Upper lobe of left lung (tissue), 6 donors: ENCODE measurements at regions not wholly inside any gene's neighbourhood (a gene's known extent, or its start where the extent isn't known, plus 50 kb on each side); places are given as distances from the start of the nearest gene placed in this dataset.
"Not testable (repeated sequence)": the region's sequence is repeated elsewhere in the genome, so short reads cannot be mapped to it uniquely, and the experiment has no call there.

Experiments used
- ATAC-seq, 2 donors: fragments of 200-7000 bp; cut with Tn5 transposase; one replicate each; pipeline ENCODE4 v1.9.1; 2022; ENCODE audit warnings: mild to moderate bottlenecking in 2 of 2, moderate library complexity in 2 of 2; ENCODE audit not compliant: low FRiP score in 2 of 2
- DNase-seq, 2 donors: peaks; one replicate each; pipeline ENCODE4 v3.0.0-alpha.2; 2019 to 2020
- H3K27ac ChIP-seq, 4 donors: fragments of 200-600 bp; sonication (generic); one replicate each; pipeline ENCODE4 v1.5.1; 2016 to 2019
- H3K27me3 ChIP-seq, 4 donors: fragments of 200-600 bp; sonication (generic); one replicate each; pipeline ENCODE4 v1.5.1; 2017 to 2019
- H3K36me3 ChIP-seq, 4 donors: fragments of 200-600 bp; sonication (generic); one replicate each; pipeline ENCODE4 v1.5.1; 2016 to 2019
- H3K4me1 ChIP-seq, 4 donors: fragments of 200-600 bp; sonication (generic); one replicate each; pipeline ENCODE4 v1.5.1; 2018 to 2019
- H3K4me3 ChIP-seq, 4 donors: fragments of 200-600 bp; sonication (generic); one replicate each; pipeline ENCODE4 v1.5.1; 2017 to 2019; ENCODE audit warnings: mild to moderate bottlenecking in 2 of 4, moderate library complexity in 1 of 4
- H3K9me3 ChIP-seq, 4 donors: fragments of 200-600 bp; sonication (generic); one replicate each; pipeline ENCODE4 v1.5.1; 2018 to 2019
- CTCF ChIP-seq, 6 experiments: fragments of 450-650 bp in 4 of 6; fragments of 200-600 bp in 2 of 6; sonication (generic) in 2 of 6; IDR thresholded peaks; one replicate each; pipeline ENCODE4 v1.5.1; 2016 to 2019; ENCODE audit warnings: antibody characterized with exemption in 6 of 6
- EP300 ChIP-seq, 4 donors: sonication (generic); formaldehyde crosslinking; IDR thresholded peaks; one replicate each; pipeline ENCODE4 v1.5.1; 2017; ENCODE audit warnings: antibody characterized with exemption in 4 of 4, control low read depth in 2 of 4
- POLR2A ChIP-seq, 4 donors: fragments of 450-650 bp; IDR thresholded peaks; one replicate each; pipeline ENCODE4 v1.5.1; 2016 to 2017; ENCODE audit warnings: antibody characterized with exemption in 4 of 4, mild to moderate bottlenecking in 2 of 4
- POLR2AphosphoS5 ChIP-seq, 2 donors: sonication (generic); formaldehyde crosslinking; IDR thresholded peaks; one replicate each; pipeline ENCODE4 v1.5.1; 2017; ENCODE audit warnings: antibody characterized with exemption in 2 of 2
- WGBS, 2 donors: methylation state at CpG; one replicate each; pipeline ENCODE4 v1.1.5; 2017 to 2018; 5-methylcytosine and 5-hydroxymethylcytosine counted together
- donor health status: DM: no; HTN: no; CAD: no; lungs with moderate emphysema.
- donor health status: DM: no; HTN: yes; CAD: no; lungs with severe emphysema.

- no peak for ATAC-seq
- Histone ChIP-seq H3K27me3 (no peaks in the 10 kb centered on the region), H3K27ac (no peak overlapping the region), H3K9me3 (no peaks in the 10 kb centered on the region), H3K36me3 (no peaks in the 10 kb centered on the region), H3K4me1 (no peaks in the 10 kb centered on the region), H3K4me3 (no peak overlapping the region)
- 68% methylated on average over 10 to 11 of the region's 11 CpGs for WGBS, 2 donors
- no peak for DNase-seq
- no peak for TF ChIP-seq POLR2A (IDR thresholded peaks at IDR 0.05)
- TF ChIP-seq POLR2AphosphoS5 (IDR thresholded peaks at IDR 0.05), result no peak
- no peak for TF ChIP-seq EP300 (IDR thresholded peaks at IDR 0.05)
- no peak for TF ChIP-seq CTCF (IDR thresholded peaks at IDR 0.05)
Observed at GRCh38 chr2:88885679-88886416, 194.4 kb downstream of the RPIA start.

- H3K9me3 ChIP-seq, H3K4me3 ChIP-seq, H3K36me3 ChIP-seq, ATAC-seq, H3K4me1 ChIP-seq, DNase-seq, H3K27me3 ChIP-seq, H3K27ac ChIP-seq: not testable (repeated sequence)
- 67 to 73% methylated on average over 5 of the region's 5 CpGs for WGBS, 2 donors
Observed at GRCh38 chr2:88887466-88887865, 196.0 kb downstream of the RPIA start.

- Histone ChIP-seq H3K27me3 (no peaks in the 10 kb centered on the region), H3K4me1 (no peaks in the 10 kb centered on the region), H3K27ac (no peak overlapping the region), H3K4me3 (no peak overlapping the region), H3K36me3 (no peaks in the 10 kb centered on the region), H3K9me3 (no peaks in the 10 kb centered on the region)
- DNase-seq (no peak), ATAC-seq (no peak)
- WGBS, 2 donors, result 100% methylated on average over 1 of the region's 1 CpG
- TF ChIP-seq EP300 (IDR thresholded peaks at IDR 0.05) (no peak), CTCF (IDR thresholded peaks at IDR 0.05) (no peak), POLR2A (IDR thresholded peaks at IDR 0.05) (no peak), POLR2AphosphoS5 (IDR thresholded peaks at IDR 0.05) (no peak)
Observed at GRCh38 chr2:88892207-88892606, 200.7 kb downstream of the RPIA start.

GRCh38 chr2:88892788-88893187, 201.3 kb downstream of the RPIA start:
- H3K9me3 ChIP-seq, result no peaks in the 10 kb centered on the region
- no peaks in the 10 kb centered on the region for H3K36me3 ChIP-seq
- H3K4me3 ChIP-seq, result no peak overlapping the region
- no peak overlapping the region for H3K27ac ChIP-seq
- H3K27me3 ChIP-seq, result no peaks in the 10 kb centered on the region
- no peak for DNase-seq
- no peak for ATAC-seq
- 97 to 98% methylated on average over 4 of the region's 4 CpGs for WGBS, 2 donors
- H3K4me1 ChIP-seq, result no peaks in the 10 kb centered on the region
- no peak for TF ChIP-seq CTCF (IDR thresholded peaks at IDR 0.05)
- no peak for TF ChIP-seq POLR2AphosphoS5 (IDR thresholded peaks at IDR 0.05)
- TF ChIP-seq POLR2A (IDR thresholded peaks at IDR 0.05), result no peak
- TF ChIP-seq EP300 (IDR thresholded peaks at IDR 0.05), result no peak

GRCh38 chr2:88896971-88897370, 205.5 kb downstream of the RPIA start:
- no peak for ATAC-seq
- no peak for DNase-seq
- Histone ChIP-seq H3K27ac (no peak overlapping the region), H3K9me3 (no peaks in the 10 kb centered on the region), H3K4me3 (no peak overlapping the region), H3K27me3 (no peaks in the 10 kb centered on the region), H3K36me3 (no peaks in the 10 kb centered on the region), H3K4me1 (no peaks in the 10 kb centered on the region)
- WGBS, 2 donors, result 64 to 88% methylated on average over 1 of the region's 1 CpG
- TF ChIP-seq POLR2A (IDR thresholded peaks at IDR 0.05), result no peak
- no peak for TF ChIP-seq POLR2AphosphoS5 (IDR thresholded peaks at IDR 0.05)
- TF ChIP-seq EP300 (IDR thresholded peaks at IDR 0.05), result no peak
- no peak for TF ChIP-seq CTCF (IDR thresholded peaks at IDR 0.05)
